ENCODE measurements at regions not wholly inside any gene's neighbourhood (a gene's known extent, or its start where the extent isn't known, plus 50 kb on each side); places are given as distances from the start of the nearest gene placed in this dataset.

GRCh38 chr11:96567176-96567575 is 177.4 kb downstream of the JRKL start:
- H3K4me1 ChIP-seq: peaks cover 0 to 6% (median 0%) of the 10 kb centered on the region in 6 donors
- no peaks in the 10 kb centered on the region for H3K27me3 ChIP-seq (replicated peaks in 1 of 7)
- peak overlapping the region in 1 of 8 donors; percentile 13 for H3K4me3 ChIP-seq
- H3K9me3 ChIP-seq: peaks cover 0 to under 1% (median 0%) of the 10 kb centered on the region in 8 donors
- no peak for DNase-seq
- peak overlapping the region in 4 of 8 donors; percentile 10 to 31 (median 23) for H3K27ac ChIP-seq
- intact Hi-C loops (cut with DNase I; ENCODE audit: low total_unique reads): no loop called here
- WGBS, 5 donors: 52 to 79% (median 67%) methylated on average over 4 of the region's 4 CpGs
- no peaks in the 10 kb centered on the region for H3K36me3 ChIP-seq
- TF ChIP-seq CTCF (IDR thresholded peaks at IDR 0.05 in 8 of 11, conservative IDR thresholded peaks at IDR 0.05 in 3 of 11): no peak
- no peak for TF ChIP-seq POLR2AphosphoS5 (IDR thresholded peaks at IDR 0.05)
- TF ChIP-seq POLR2A (IDR thresholded peaks at IDR 0.05): no peak

DNA sequence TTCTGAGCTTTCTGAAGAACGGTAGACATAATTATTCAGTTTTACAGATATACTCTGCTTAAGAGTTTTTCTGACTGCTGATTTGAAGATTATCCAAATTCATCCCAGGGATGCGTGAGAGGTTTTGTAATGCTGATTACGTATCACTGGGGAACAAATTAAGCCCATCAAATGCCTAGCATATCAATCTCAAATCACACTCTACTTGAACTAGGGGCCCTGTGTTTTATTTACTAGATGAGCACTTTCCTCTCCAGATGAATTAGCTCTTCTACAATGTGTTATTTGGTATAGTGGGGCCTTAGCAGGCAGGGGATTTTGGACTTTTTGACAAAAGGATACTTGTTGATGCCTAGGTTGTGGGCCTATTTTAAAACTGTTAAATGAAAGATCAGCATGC is 177.9 kb downstream of the JRKL start:
- TF ChIP-seq POLR2A (IDR thresholded peaks at IDR 0.05) (no peak), POLR2AphosphoS5 (IDR thresholded peaks at IDR 0.05) (no peak), CTCF (IDR thresholded peaks at IDR 0.05 in 8 of 11, conservative IDR thresholded peaks at IDR 0.05 in 3 of 11) (no peak)
- intact Hi-C loops (cut with DNase I; ENCODE audit: low total_unique reads): no loop called here
- Histone ChIP-seq H3K27ac (peak overlapping the region in 4 of 8 donors; percentile 10 to 31 (median 23)), H3K36me3 (no peaks in the 10 kb centered on the region), H3K4me1 (peaks cover 0 to 6% (median 0%) of the 10 kb centered on the region in 6 donors), H3K9me3 (peaks cover 0 to 5% (median 3%) of the 10 kb centered on the region in 8 donors), H3K4me3 (peak overlapping the region in 1 of 8 donors; percentile 13), H3K27me3 (replicated peaks in 1 of 7) (no peaks in the 10 kb centered on the region)
- no peak for DNase-seq
- 43 to 52% (median 51%) methylated on average over 3 of the region's 3 CpGs for WGBS, 5 donors

- no peaks in the 10 kb centered on the region for H3K36me3 ChIP-seq
- H3K27ac ChIP-seq: no peak overlapping the region
- peaks cover 0 to 10% (median 7%) of the 10 kb centered on the region in 8 donors for H3K9me3 ChIP-seq
- 71 to 93% (median 91%) methylated on average over 2 of the region's 2 CpGs for WGBS, 5 donors
- H3K27me3 ChIP-seq (replicated peaks in 1 of 7): no peaks in the 10 kb centered on the region
- H3K4me3 ChIP-seq: no peak overlapping the region
- TF ChIP-seq POLR2AphosphoS5 (IDR thresholded peaks at IDR 0.05): no peak
- no peak for TF ChIP-seq CTCF (IDR thresholded peaks at IDR 0.05 in 8 of 11, conservative IDR thresholded peaks at IDR 0.05 in 3 of 11)
- no peak for TF ChIP-seq POLR2A (IDR thresholded peaks at IDR 0.05)
- no peak for DNase-seq
- intact Hi-C loops (cut with DNase I; ENCODE audit: low total_unique reads): no loop called here
- no peaks in the 10 kb centered on the region for H3K4me1 ChIP-seq
These were observed 186.6 kb downstream of the JRKL start for GRCh38 chr11:96576383-96576782.

- Histone ChIP-seq H3K4me3 (no peak overlapping the region), H3K9me3 (peaks cover 0 to 9% (median 0%) of the 10 kb centered on the region in 8 donors), H3K36me3 (no peaks in the 10 kb centered on the region), H3K4me1 (no peaks in the 10 kb centered on the region), H3K27ac (no peak overlapping the region), H3K27me3 (replicated peaks in 1 of 7) (no peaks in the 10 kb centered on the region)
- no peak for TF ChIP-seq CTCF (IDR thresholded peaks at IDR 0.05 in 8 of 11, conservative IDR thresholded peaks at IDR 0.05 in 3 of 11)
- no peak for TF ChIP-seq POLR2A (IDR thresholded peaks at IDR 0.05)
- TF ChIP-seq POLR2AphosphoS5 (IDR thresholded peaks at IDR 0.05): no peak
- intact Hi-C loops (cut with DNase I; ENCODE audit: low total_unique reads): no loop called here
- DNase-seq: no peak
- 87 to 96% (median 94%) methylated on average over 1 of the region's 1 CpG for WGBS, 5 donors
These were observed 188.6 kb downstream of the JRKL start for GRCh38 chr11:96578379-96578778.
